NCI-H2081 treated with DMSO at 0.1 percent for 48 hours (cell line): ENCODE measurements at regions not wholly inside any gene's neighbourhood (a gene's known extent, or its start where the extent isn't known, plus 50 kb on each side); places are given as distances from the start of the nearest gene placed in this dataset.

Experiments
- DNase-seq: peaks from one replicate; lab custom pipeline; 2025; lab: John Stamatoyannopoulos, UW

- no peak for DNase-seq
Observed at GRCh38 chr9:107872457-107873192, 383.1 kb upstream of the KLF4 start.

- peak; percentile 0 for DNase-seq
Observed at GRCh38 chr9:107870927-107871680, 381.5 kb upstream of the KLF4 start.

- no peak for DNase-seq
Observed at GRCh38 chr9:107870221-107870620, 380.7 kb upstream of the KLF4 start.

- DNase-seq, result no peak
Observed at GRCh38 chr9:107869111-107869510, 379.5 kb upstream of the KLF4 start.

GRCh38 chr9:107868186-107868585 lies 378.6 kb upstream of the KLF4 start:
- no peak for DNase-seq

GRCh38 chr9:107867738-107868137 lies 378.2 kb upstream of the KLF4 start:
- no peak for DNase-seq

- DNase-seq, result no peak
Observed at GRCh38 chr9:107866711-107867311, 377.2 kb upstream of the KLF4 start.

- no peak for DNase-seq
Observed at GRCh38 chr9:107863396-107863795, 373.8 kb upstream of the KLF4 start.

- DNase-seq, result no peak
Observed at GRCh38 chr9:107862881-107863280, 373.3 kb upstream of the KLF4 start.

GRCh38 chr9:107862323-107862722 lies 372.8 kb upstream of the KLF4 start:
- DNase-seq, result no peak

- DNase-seq, result no peak
Observed at GRCh38 chr9:107861075-107861474, 371.5 kb upstream of the KLF4 start.

- no peak for DNase-seq
Observed at GRCh38 chr9:107858260-107858659, 368.7 kb upstream of the KLF4 start.

- no peak for DNase-seq
Observed at GRCh38 chr9:107856633-107857032, 367.1 kb upstream of the KLF4 start.

GRCh38 chr9:107855164-107855563 lies 365.6 kb upstream of the KLF4 start:
- DNase-seq, result no peak

- no peak for DNase-seq
Observed at GRCh38 chr9:107853461-107853860, 363.9 kb upstream of the KLF4 start.

- DNase-seq, result no peak
Observed at GRCh38 chr9:107852891-107853290, 363.3 kb upstream of the KLF4 start.

GRCh38 chr9:107850653-107851052 lies 361.1 kb upstream of the KLF4 start:
- no peak for DNase-seq

- DNase-seq, result no peak
Observed at GRCh38 chr9:107847978-107848964, 358.7 kb upstream of the KLF4 start.

- DNase-seq, result no peak
Observed at GRCh38 chr9:107842530-107842929, 353.0 kb upstream of the KLF4 start.

GRCh38 chr9:107841076-107841475 lies 351.5 kb upstream of the KLF4 start:
- DNase-seq, result no peak

- DNase-seq, result no peak
Observed at GRCh38 chr9:107839371-107839770, 349.8 kb upstream of the KLF4 start.

- DNase-seq, result no peak
Observed at GRCh38 chr9:107838766-107839165, 349.2 kb upstream of the KLF4 start.
